Keratinocyte (primary cell): ENCODE measurements at regions not wholly inside any gene's neighbourhood (a gene's known extent, or its start where the extent isn't known, plus 50 kb on each side); places are given as distances from the start of the nearest gene placed in this dataset.

Experiments
- DNase-seq: peaks from one replicate; pipeline ENCODE4 v3.0.0-alpha.2; 2011; ENCODE audit warnings: low read depth, missing footprints, low spot score
- FAIRE-seq: peaks from 2 replicates; lab custom pipeline; 2011; peaks lifted over from hg19 to GRCh38; lab: Jason Lieb, UNC
- H2AFZ ChIP-seq: 2 replicates; pipeline ENCODE4 v1.6.0; 2012; ENCODE audit warnings: low read length, control low read depth, inconsistent platforms; ENCODE audit not compliant: control insufficient read depth
- H3K27ac ChIP-seq: 2 replicates; pipeline ENCODE4 v1.5.1; 2011; ENCODE audit warnings: low read length; ENCODE audit not compliant: control insufficient read depth, insufficient read depth
- H3K27me3 ChIP-seq: 3 replicates; pipeline ENCODE4 v1.6.0; 2011; ENCODE audit warnings: low read length; ENCODE audit not compliant: control insufficient read depth, insufficient read depth; ENCODE audit errors: extremely low read depth
- H3K36me3 ChIP-seq, 2 experiments: 2 replicates in 1 of 2; 3 replicates in 1 of 2; pipeline ENCODE4 v1.5.1; 2011; ENCODE audit warnings: low read length in 2 of 2, mild to moderate bottlenecking in 1 of 2; ENCODE audit not compliant: control insufficient read depth in 2 of 2, insufficient read depth in 2 of 2; ENCODE audit errors: extremely low read depth in 1 of 2
- H3K4me1 ChIP-seq: 3 replicates; pipeline ENCODE4 v1.5.1; 2011; ENCODE audit warnings: low read length; ENCODE audit not compliant: control insufficient read depth, insufficient read depth; ENCODE audit errors: extremely low read depth
- H3K4me2 ChIP-seq: 3 replicates; pipeline ENCODE4 v1.6.0; 2011; ENCODE audit warnings: low read depth, low read length; ENCODE audit not compliant: control insufficient read depth, insufficient read depth; ENCODE audit errors: extremely low read depth
- H3K4me3 ChIP-seq, 3 experiments: fragments of 200-600 bp in 1 of 3; sonication (generic) in 1 of 3; 2 replicates in 2 of 3; 3 replicates in 1 of 3; pipeline ENCODE4 v1.5.1; 2011 to 2016; ENCODE audit warnings: low read length in 3 of 3, mild to moderate bottlenecking in 3 of 3, control low read depth in 2 of 3, inconsistent platforms in 1 of 3, low read depth in 1 of 3, mixed read lengths in 1 of 3, mixed run types in 1 of 3, moderate library complexity in 1 of 3; ENCODE audit not compliant: control insufficient read depth in 2 of 3, insufficient read depth in 2 of 3; ENCODE audit errors: extremely low read depth in 1 of 3
- H3K79me2 ChIP-seq: 2 replicates; pipeline ENCODE4 v1.6.0; 2012; ENCODE audit warnings: low read length; ENCODE audit not compliant: control insufficient read depth, insufficient read depth
- H3K9ac ChIP-seq: 3 replicates; pipeline ENCODE4 v1.6.0; 2011; ENCODE audit warnings: low read length; ENCODE audit not compliant: control insufficient read depth, insufficient read depth; ENCODE audit errors: extremely low read depth
- H3K9me1 ChIP-seq: 3 replicates; pipeline ENCODE4 v1.6.0; 2011; ENCODE audit warnings: low read length; ENCODE audit not compliant: control insufficient read depth, insufficient read depth; ENCODE audit errors: extremely low read depth
- H3K9me3 ChIP-seq: 2 replicates; pipeline ENCODE4 v1.5.1; 2012; ENCODE audit warnings: low read depth, low read length; ENCODE audit not compliant: control insufficient read depth
- H4K20me1 ChIP-seq: 3 replicates; pipeline ENCODE4 v1.6.0; 2011; ENCODE audit warnings: low read length; ENCODE audit not compliant: control insufficient read depth, insufficient read depth; ENCODE audit errors: extremely low read depth
- EZH2 ChIP-seq: IDR thresholded peaks from one replicate; pipeline ENCODE4 v1.6.1; 2012; ENCODE audit warnings: inconsistent platforms, mild to moderate bottlenecking, low read length, moderate library complexity
- dilution Hi-C: fragments of 300-500 bp; cut with MboI; formaldehyde crosslinking; loops from one replicate; pipeline ENCODE4 v1.7.0; 2020; ENCODE audit warnings: low sequenced_read_pairs; ENCODE audit not compliant: extremely low pct_ligation_motif_present
- TF ChIP-seq, protein P1 (sequence below), 3 experiments: IDR thresholded peaks in 1 of 3; conservative IDR thresholded peaks in 1 of 3; optimal IDR thresholded peaks in 1 of 3; 2 replicates in 2 of 3; 3 replicates in 1 of 3; pipeline versions ENCODE3 to v1.5.1; 2011; ENCODE audit warnings: low read length in 3 of 3, mild to moderate bottlenecking in 3 of 3, moderate library complexity in 2 of 3, control low read depth in 1 of 3, inconsistent platforms in 1 of 3; ENCODE audit not compliant: insufficient read depth in 2 of 3; ENCODE audit errors: extremely low read depth in 1 of 3

DNA sequence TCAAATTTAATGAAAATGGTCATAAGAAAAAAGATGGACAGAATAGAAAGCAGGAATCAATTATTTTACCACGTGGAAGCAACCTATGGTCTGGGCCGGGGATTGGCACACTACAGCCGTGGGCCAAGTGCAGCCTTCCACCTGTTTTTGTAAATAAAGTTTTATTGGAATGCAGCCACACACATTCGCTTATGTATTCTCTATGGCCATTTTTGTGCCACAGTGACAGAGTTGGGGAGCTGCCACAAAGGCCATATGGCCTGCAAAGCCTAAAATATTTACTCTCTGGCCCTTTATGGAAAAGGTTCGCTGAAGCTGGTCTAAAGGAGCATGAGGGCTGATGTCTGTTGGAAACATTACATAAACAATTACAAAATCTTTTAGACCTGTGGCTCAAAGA, 144.8 kb downstream of the TMCO5A start:
- dilution Hi-C loops: no loop called here
- no peaks in the 10 kb centered on the region for H3K79me2 ChIP-seq
- H3K4me1 ChIP-seq: peaks cover 19% of the 10 kb centered on the region
- H3K9me3 ChIP-seq: no peaks in the 10 kb centered on the region
- H3K4me2 ChIP-seq: no peak overlapping the region
- no peaks in the 10 kb centered on the region for H3K27me3 ChIP-seq
- no peaks in the 10 kb centered on the region for H3K36me3 ChIP-seq
- TF ChIP-seq, protein P1, sequence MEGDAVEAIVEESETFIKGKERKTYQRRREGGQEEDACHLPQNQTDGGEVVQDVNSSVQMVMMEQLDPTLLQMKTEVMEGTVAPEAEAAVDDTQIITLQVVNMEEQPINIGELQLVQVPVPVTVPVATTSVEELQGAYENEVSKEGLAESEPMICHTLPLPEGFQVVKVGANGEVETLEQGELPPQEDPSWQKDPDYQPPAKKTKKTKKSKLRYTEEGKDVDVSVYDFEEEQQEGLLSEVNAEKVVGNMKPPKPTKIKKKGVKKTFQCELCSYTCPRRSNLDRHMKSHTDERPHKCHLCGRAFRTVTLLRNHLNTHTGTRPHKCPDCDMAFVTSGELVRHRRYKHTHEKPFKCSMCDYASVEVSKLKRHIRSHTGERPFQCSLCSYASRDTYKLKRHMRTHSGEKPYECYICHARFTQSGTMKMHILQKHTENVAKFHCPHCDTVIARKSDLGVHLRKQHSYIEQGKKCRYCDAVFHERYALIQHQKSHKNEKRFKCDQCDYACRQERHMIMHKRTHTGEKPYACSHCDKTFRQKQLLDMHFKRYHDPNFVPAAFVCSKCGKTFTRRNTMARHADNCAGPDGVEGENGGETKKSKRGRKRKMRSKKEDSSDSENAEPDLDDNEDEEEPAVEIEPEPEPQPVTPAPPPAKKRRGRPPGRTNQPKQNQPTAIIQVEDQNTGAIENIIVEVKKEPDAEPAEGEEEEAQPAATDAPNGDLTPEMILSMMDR (optimal IDR thresholded peaks at IDR 0.05 in 1 of 3, IDR thresholded peaks at IDR 0.05 in 1 of 3, conservative IDR thresholded peaks at IDR 0.05 in 1 of 3; ENCODE audit: extremely low read depth in 1 of 3, insufficient read depth in 2 of 3, low read length in 3 of 3): no peak
- TF ChIP-seq EZH2: no peak
- H3K4me3 ChIP-seq: no peak overlapping the region
- no peaks in the 10 kb centered on the region for H3K9me1 ChIP-seq
- H2AFZ ChIP-seq: no peak overlapping the region
- no peak overlapping the region for H3K27ac ChIP-seq
- no peak overlapping the region for H3K9ac ChIP-seq
- no peaks in the 10 kb centered on the region for H4K20me1 ChIP-seq
- DNase-seq (no peak), FAIRE-seq (no peak)

DNA sequence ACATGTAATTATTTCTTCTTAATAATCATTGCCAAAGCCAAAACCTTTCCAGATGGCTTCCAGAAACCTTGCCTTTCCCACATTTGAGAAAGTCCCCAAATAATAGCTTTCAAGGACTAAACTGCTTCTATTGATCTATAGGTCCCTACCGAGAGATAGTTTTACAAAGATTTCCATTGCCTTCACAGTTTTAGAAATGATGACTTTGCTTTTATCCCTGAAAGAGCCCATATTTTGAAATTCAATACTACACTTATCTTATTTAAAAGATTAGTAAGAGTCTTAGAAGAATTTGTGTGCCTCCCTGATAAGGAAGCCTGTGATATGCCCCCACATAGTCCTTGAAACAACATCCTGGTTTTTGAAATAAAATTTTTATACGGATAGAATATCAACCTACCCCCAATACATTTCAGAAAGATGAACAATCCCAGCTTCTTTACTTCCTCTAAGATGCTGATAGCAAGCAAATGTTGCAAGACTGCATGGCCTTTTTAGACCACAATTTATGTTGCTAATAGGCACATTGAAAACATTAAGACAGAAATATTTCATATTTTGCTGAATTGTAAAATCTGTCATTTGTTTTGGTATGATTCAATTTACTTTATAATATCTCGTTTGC, 146.3 kb downstream of the TMCO5A start:
- dilution Hi-C loops: no loop called here
- Histone ChIP-seq H3K4me2 (no peak overlapping the region), H3K4me3 (no peak overlapping the region), H4K20me1 (no peaks in the 10 kb centered on the region), H3K27ac (no peak overlapping the region), H3K79me2 (no peaks in the 10 kb centered on the region), H3K4me1 (peaks cover 8% of the 10 kb centered on the region), H2AFZ (no peak overlapping the region), H3K27me3 (no peaks in the 10 kb centered on the region), H3K9me1 (no peaks in the 10 kb centered on the region), H3K9me3 (no peaks in the 10 kb centered on the region), H3K36me3 (no peaks in the 10 kb centered on the region), H3K9ac (no peak overlapping the region)
- no peak for FAIRE-seq
- DNase-seq: no peak
- TF ChIP-seq, protein P1 (optimal IDR thresholded peaks at IDR 0.05 in 1 of 3, IDR thresholded peaks at IDR 0.05 in 1 of 3, conservative IDR thresholded peaks at IDR 0.05 in 1 of 3; ENCODE audit: extremely low read depth in 1 of 3, insufficient read depth in 2 of 3, low read length in 3 of 3): no peak
- TF ChIP-seq EZH2: no peak
